Astrocyte (in vitro differentiated cells and primary cell): ENCODE measurements at regions not wholly inside any gene's neighbourhood (a gene's known extent, or its start where the extent isn't known, plus 50 kb on each side); places are given as distances from the start of the nearest gene placed in this dataset.
A peak's percentile ranks its signal among the peaks of the same experiment; 100 is the strongest.
"Not testable (repeated sequence)": the region's sequence is repeated elsewhere in the genome, so short reads cannot be mapped to it uniquely, and the experiment has no call there.

Experiments used
- DNase-seq: peaks from one replicate; pipeline ENCODE4 v3.0.0-alpha.2; 2010; ENCODE audit warnings: low read depth
- FAIRE-seq: peaks from 2 replicates; lab custom pipeline; 2011; peaks lifted over from hg19 to GRCh38; lab: Jason Lieb, UNC
- H2AFZ ChIP-seq: 2 replicates; pipeline ENCODE4 v1.6.0; 2012; ENCODE audit warnings: low read depth, low read length, inconsistent platforms
- H3K27ac ChIP-seq: 2 replicates; pipeline ENCODE4 v1.5.1; 2011; ENCODE audit warnings: low read depth, low read length, inconsistent platforms
- H3K27me3 ChIP-seq: 2 replicates; pipeline ENCODE4 v1.6.0; 2011; ENCODE audit warnings: low read length, inconsistent platforms; ENCODE audit not compliant: insufficient read depth
- H3K36me3 ChIP-seq: 2 replicates; pipeline ENCODE4 v1.5.1; 2011; ENCODE audit warnings: low read length, inconsistent platforms; ENCODE audit not compliant: insufficient read depth
- H3K4me1 ChIP-seq: 2 replicates; pipeline ENCODE4 v1.5.1; 2011; ENCODE audit warnings: low read length, inconsistent platforms; ENCODE audit not compliant: insufficient read depth
- H3K4me2 ChIP-seq: 2 replicates; pipeline ENCODE4 v1.6.0; 2012; ENCODE audit warnings: low read length, inconsistent platforms
- H3K4me3 ChIP-seq: 2 replicates; pipeline ENCODE4 v1.5.1; 2011; ENCODE audit warnings: low read depth, mild to moderate bottlenecking, low read length, inconsistent platforms; ENCODE audit not compliant: insufficient read depth
- H3K79me2 ChIP-seq: 2 replicates; pipeline ENCODE4 v1.6.0; 2012; ENCODE audit warnings: mild to moderate bottlenecking, low read length, inconsistent platforms; ENCODE audit not compliant: insufficient read depth
- H3K9ac ChIP-seq: 2 replicates; pipeline ENCODE4 v1.6.0; 2012; ENCODE audit warnings: mild to moderate bottlenecking, low read length, inconsistent platforms
- H3K9me3 ChIP-seq: 2 replicates; pipeline ENCODE4 v1.5.1; 2012; ENCODE audit warnings: low read depth, mild to moderate bottlenecking, low read length, inconsistent platforms; ENCODE audit not compliant: insufficient read depth
- H4K20me1 ChIP-seq: 2 replicates; pipeline ENCODE4 v1.6.0; 2012; ENCODE audit warnings: low read length, inconsistent platforms; ENCODE audit not compliant: insufficient read depth
- H3K27ac Mint-ChIP-seq: one replicate; pipeline ENCODE4 v1.8.0; 2021; ENCODE audit warnings: mild to moderate bottlenecking, mixed read lengths; ENCODE audit not compliant: unreplicated experiment
- H3K27me3 Mint-ChIP-seq: one replicate; pipeline ENCODE4 v1.8.0; 2021; ENCODE audit warnings: low read depth, mixed read lengths; ENCODE audit not compliant: unreplicated experiment
- H3K36me3 Mint-ChIP-seq: one replicate; pipeline ENCODE4 v1.8.0; 2021; ENCODE audit warnings: low read depth, mixed read lengths; ENCODE audit not compliant: unreplicated experiment
- H3K4me1 Mint-ChIP-seq: one replicate; pipeline ENCODE4 v1.8.0; 2021; ENCODE audit warnings: low read depth, mixed read lengths; ENCODE audit not compliant: unreplicated experiment
- H3K4me3 Mint-ChIP-seq: one replicate; pipeline ENCODE4 v1.8.0; 2021; ENCODE audit warnings: mild to moderate bottlenecking, moderate library complexity, mixed read lengths; ENCODE audit not compliant: unreplicated experiment
- H3K9me3 Mint-ChIP-seq: one replicate; pipeline ENCODE4 v1.8.0; 2021; ENCODE audit warnings: mild to moderate bottlenecking, mixed read lengths; ENCODE audit not compliant: unreplicated experiment
- EZH2 ChIP-seq: IDR thresholded peaks from 2 replicates; pipeline ENCODE4 v1.6.1; 2012; ENCODE audit warnings: mild to moderate bottlenecking, low read length, inconsistent platforms; ENCODE audit not compliant: insufficient read depth
- TF ChIP-seq, protein P1 (sequence below): IDR thresholded peaks from 2 replicates; pipeline ENCODE4 v1.5.1; 2011; ENCODE audit warnings: low read depth, mild to moderate bottlenecking, inconsistent platforms, low read length, moderate library complexity; ENCODE audit not compliant: insufficient read depth

- Histone ChIP-seq H2AFZ (no peak overlapping the region), H3K27me3 (peaks cover 2% of the 10 kb centered on the region)
- FAIRE-seq: no peak
Measured at GRCh38 chrX:13955975-13956374, 73.7 kb downstream of the GEMIN8 start.

DNA sequence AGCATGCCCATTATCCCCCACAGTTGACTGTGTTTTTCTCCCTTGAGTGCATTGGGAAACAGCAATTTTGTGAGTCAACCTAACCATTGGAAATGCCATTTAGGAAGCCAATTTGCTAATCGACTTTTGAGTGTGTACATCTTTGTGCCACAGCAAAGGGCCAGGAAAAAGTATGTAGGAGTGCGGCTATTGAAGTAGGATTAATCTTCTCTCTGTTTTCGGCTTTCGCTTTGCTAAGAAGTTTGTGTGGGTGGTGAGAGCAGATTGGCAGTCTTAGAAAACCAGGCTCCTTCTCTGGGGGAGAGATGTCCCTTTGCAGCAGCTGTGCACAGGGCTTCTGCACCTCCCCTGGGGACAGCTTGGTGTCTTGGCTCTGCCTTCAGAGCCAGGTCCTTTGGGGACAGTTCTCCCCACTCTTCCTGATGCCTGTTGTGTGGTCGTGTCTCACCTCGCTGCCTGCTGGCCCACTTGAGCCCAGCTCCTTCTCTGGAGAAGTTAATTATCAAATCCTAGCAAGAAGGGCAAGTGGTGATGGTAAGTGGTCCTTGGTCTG lies 74.5 kb downstream of the GEMIN8 start:
- no peaks in the 10 kb centered on the region for H4K20me1 ChIP-seq
- no peak overlapping the region for H3K27ac ChIP-seq
- H3K4me3 Mint-ChIP-seq: no peak overlapping the region
- no peaks in the 10 kb centered on the region for H3K4me1 ChIP-seq
- peaks cover 2% of the 10 kb centered on the region for H3K27me3 ChIP-seq
- no peak overlapping the region for H3K27ac Mint-ChIP-seq
- no peaks in the 10 kb centered on the region for H3K9me3 ChIP-seq
- no peaks in the 10 kb centered on the region for H3K36me3 ChIP-seq
- no peaks in the 10 kb centered on the region for H3K9me3 Mint-ChIP-seq
- H3K4me1 Mint-ChIP-seq: no peaks in the 10 kb centered on the region
- peaks cover 5% of the 10 kb centered on the region for H3K27me3 Mint-ChIP-seq
- H3K36me3 Mint-ChIP-seq: no peaks in the 10 kb centered on the region
- no peaks in the 10 kb centered on the region for H3K79me2 ChIP-seq
- no peak overlapping the region for H3K4me3 ChIP-seq
- no peak for TF ChIP-seq EZH2
- TF ChIP-seq, protein P1, sequence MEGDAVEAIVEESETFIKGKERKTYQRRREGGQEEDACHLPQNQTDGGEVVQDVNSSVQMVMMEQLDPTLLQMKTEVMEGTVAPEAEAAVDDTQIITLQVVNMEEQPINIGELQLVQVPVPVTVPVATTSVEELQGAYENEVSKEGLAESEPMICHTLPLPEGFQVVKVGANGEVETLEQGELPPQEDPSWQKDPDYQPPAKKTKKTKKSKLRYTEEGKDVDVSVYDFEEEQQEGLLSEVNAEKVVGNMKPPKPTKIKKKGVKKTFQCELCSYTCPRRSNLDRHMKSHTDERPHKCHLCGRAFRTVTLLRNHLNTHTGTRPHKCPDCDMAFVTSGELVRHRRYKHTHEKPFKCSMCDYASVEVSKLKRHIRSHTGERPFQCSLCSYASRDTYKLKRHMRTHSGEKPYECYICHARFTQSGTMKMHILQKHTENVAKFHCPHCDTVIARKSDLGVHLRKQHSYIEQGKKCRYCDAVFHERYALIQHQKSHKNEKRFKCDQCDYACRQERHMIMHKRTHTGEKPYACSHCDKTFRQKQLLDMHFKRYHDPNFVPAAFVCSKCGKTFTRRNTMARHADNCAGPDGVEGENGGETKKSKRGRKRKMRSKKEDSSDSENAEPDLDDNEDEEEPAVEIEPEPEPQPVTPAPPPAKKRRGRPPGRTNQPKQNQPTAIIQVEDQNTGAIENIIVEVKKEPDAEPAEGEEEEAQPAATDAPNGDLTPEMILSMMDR: no peak
- FAIRE-seq (peak; percentile 9), DNase-seq (no peak)
- H3K9ac ChIP-seq: no peak overlapping the region
- H3K4me2 ChIP-seq: no peak overlapping the region
- H2AFZ ChIP-seq: no peak overlapping the region

More at GRCh38 chrX:13955975-13956374, 73.7 kb downstream of the GEMIN8 start:
- Mint-ChIP-seq H3K36me3 (no peaks in the 10 kb centered on the region), H3K4me3 (no peak overlapping the region), H3K4me1 (no peaks in the 10 kb centered on the region), H3K27ac (no peak overlapping the region), H3K9me3 (no peaks in the 10 kb centered on the region), H3K27me3 (peaks cover 5% of the 10 kb centered on the region)
- Histone ChIP-seq H3K79me2 (no peaks in the 10 kb centered on the region), H4K20me1 (no peaks in the 10 kb centered on the region), H3K9ac (no peak overlapping the region), H3K4me1 (no peaks in the 10 kb centered on the region), H3K27ac (no peak overlapping the region), H3K9me3 (no peaks in the 10 kb centered on the region), H3K4me2 (no peak overlapping the region), H3K4me3 (no peak overlapping the region), H3K36me3 (no peaks in the 10 kb centered on the region)
- TF ChIP-seq, protein P1: no peak
- no peak for DNase-seq

DNA sequence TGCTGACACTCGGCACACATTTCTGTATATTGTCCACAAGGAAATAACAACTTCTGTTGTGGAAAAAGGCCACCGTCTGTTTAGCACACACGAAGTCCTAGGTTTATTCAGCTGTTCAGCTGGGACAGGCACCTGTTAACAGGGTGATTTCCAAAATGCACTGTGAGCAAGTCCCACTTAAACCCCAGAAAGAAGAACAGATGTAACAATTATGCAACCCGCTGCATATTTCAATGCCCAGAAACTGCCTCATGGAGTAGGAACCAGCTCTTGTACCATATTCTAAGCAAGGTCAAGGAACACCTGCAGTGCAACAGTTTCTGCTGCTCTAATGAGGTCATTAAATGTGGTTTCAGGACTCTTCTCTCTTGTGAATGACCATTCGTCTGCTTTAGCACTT lies 77.1 kb downstream of the GEMIN8 start:
- Histone ChIP-seq H3K4me1 (no peaks in the 10 kb centered on the region), H3K9ac (no peak overlapping the region), H3K79me2 (no peaks in the 10 kb centered on the region), H3K27ac (no peak overlapping the region), H3K27me3 (peaks cover 2% of the 10 kb centered on the region), H3K36me3 (no peaks in the 10 kb centered on the region), H3K4me2 (no peak overlapping the region), H2AFZ (no peak overlapping the region), H4K20me1 (no peaks in the 10 kb centered on the region), H3K9me3 (no peaks in the 10 kb centered on the region), H3K4me3 (no peak overlapping the region)
- no peaks in the 10 kb centered on the region for H3K4me1 Mint-ChIP-seq
- peaks cover 5% of the 10 kb centered on the region for H3K27me3 Mint-ChIP-seq
- TF ChIP-seq, protein P1: no peak
- no peak for DNase-seq
- no peaks in the 10 kb centered on the region for H3K36me3 Mint-ChIP-seq
- no peak overlapping the region for H3K27ac Mint-ChIP-seq
- H3K9me3 Mint-ChIP-seq: no peaks in the 10 kb centered on the region
- H3K4me3 Mint-ChIP-seq: no peak overlapping the region
- FAIRE-seq: no peak

DNA sequence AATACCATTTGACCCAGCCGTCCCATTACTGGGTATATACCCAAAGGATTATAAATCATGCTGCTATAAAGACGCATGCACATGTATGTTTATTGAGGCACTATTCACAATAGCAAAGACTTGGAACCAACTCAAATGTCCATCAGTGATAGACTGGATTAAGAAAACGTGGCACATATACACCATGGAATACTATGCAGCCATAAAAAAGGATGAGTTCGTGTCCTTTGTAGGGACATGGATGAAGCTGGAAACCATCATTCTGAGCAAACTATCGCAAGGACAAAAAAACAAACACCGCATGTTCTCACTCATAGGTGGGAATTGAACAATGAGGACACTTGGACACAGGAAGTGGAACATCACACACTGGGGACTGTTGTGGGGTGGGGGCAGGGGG lies 83.5 kb downstream of the GEMIN8 start:
- H2AFZ ChIP-seq, H3K36me3 Mint-ChIP-seq, H3K4me1 Mint-ChIP-seq, H3K4me2 ChIP-seq, H3K36me3 ChIP-seq, FAIRE-seq, H3K9ac ChIP-seq, H3K27me3 Mint-ChIP-seq, H3K9me3 Mint-ChIP-seq, H3K4me3 ChIP-seq, H3K4me1 ChIP-seq, H3K9me3 ChIP-seq, H4K20me1 ChIP-seq, H3K27me3 ChIP-seq, H3K27ac ChIP-seq, H3K4me3 Mint-ChIP-seq, DNase-seq, H3K79me2 ChIP-seq, H3K27ac Mint-ChIP-seq: not testable (repeated sequence)
